ENCODE measurements at regions not wholly inside any gene's neighbourhood (a gene's known extent, or its start where the extent isn't known, plus 50 kb on each side); places are given as distances from the start of the nearest gene placed in this dataset.

GRCh38 chr3:43995547-43996378 is 245.9 kb upstream of the TOPAZ1 start:
- no peak for DNase-seq

GRCh38 chr3:43996379-43997301 is 245.0 kb upstream of the TOPAZ1 start:
- DNase-seq, result no peak

- DNase-seq, result no peak
Measured at GRCh38 chr3:43997316-43997715, 244.4 kb upstream of the TOPAZ1 start.

GRCh38 chr3:43997788-43998369 is 243.8 kb upstream of the TOPAZ1 start:
- no peak for DNase-seq

- no peak for DNase-seq
Measured at GRCh38 chr3:43998370-43998835, 243.3 kb upstream of the TOPAZ1 start.

GRCh38 chr3:43998836-43999727 is 242.6 kb upstream of the TOPAZ1 start:
- no peak for DNase-seq

GRCh38 chr3:43999728-44000319 is 241.9 kb upstream of the TOPAZ1 start:
- DNase-seq, result no peak

- no peak for DNase-seq
Measured at GRCh38 chr3:44000586-44000985, 241.1 kb upstream of the TOPAZ1 start.

- DNase-seq, result no peak
Measured at GRCh38 chr3:44001072-44001471, 240.6 kb upstream of the TOPAZ1 start.

GRCh38 chr3:44003801-44004200 is 237.9 kb upstream of the TOPAZ1 start:
- no peak for DNase-seq

- no peak for DNase-seq
Measured at GRCh38 chr3:44011680-44012079, 230.0 kb upstream of the TOPAZ1 start.

- no peak for DNase-seq
Measured at GRCh38 chr3:44012160-44012899, 229.4 kb upstream of the TOPAZ1 start.

GRCh38 chr3:44013967-44014366 is 227.7 kb upstream of the TOPAZ1 start:
- no peak for DNase-seq

GRCh38 chr3:44015170-44015569 is 226.5 kb upstream of the TOPAZ1 start:
- DNase-seq, result no peak

GRCh38 chr3:44016818-44017217 is 224.9 kb upstream of the TOPAZ1 start:
- no peak for DNase-seq

GRCh38 chr3:44018926-44019325 is 222.8 kb upstream of the TOPAZ1 start:
- DNase-seq, result no peak

GRCh38 chr3:44019736-44020135 is 221.9 kb upstream of the TOPAZ1 start:
- DNase-seq, result no peak

- DNase-seq, result no peak
Measured at GRCh38 chr3:44020143-44020542, 221.5 kb upstream of the TOPAZ1 start.

- no peak for DNase-seq
Measured at GRCh38 chr3:44021651-44022594, 219.8 kb upstream of the TOPAZ1 start.
